OCI-LY7 (cell line): ENCODE measurements at regions not wholly inside any gene's neighbourhood (a gene's known extent, or its start where the extent isn't known, plus 50 kb on each side); places are given as distances from the start of the nearest gene placed in this dataset.

Experiments
- BruUV-seq: library from RNA; stranded (reverse); fragments of 400-500 nt; replicated peaks from 2 replicates; lab custom pipeline; 2021; lab: Mats Ljungman, UMichigan
- CTCF ChIA-PET: fragments of 300-600 bp; sonication (Branson Sonifier 250); formaldehyde crosslinking; loops from one replicate; lab custom pipeline; 2022; ENCODE audit warnings: antibody characterized with exemption; ENCODE audit not compliant: unreplicated experiment; lab: Charles Lee
- POLR2A ChIA-PET: fragments of 300-600 bp; sonication (Branson Sonifier 250); formaldehyde crosslinking; loops from one replicate; lab custom pipeline; 2022; ENCODE audit warnings: antibody characterized with exemption; lab: Charles Lee
- DNase-seq: peaks from one replicate; pipeline ENCODE4 v3.0.0-alpha.2; 2015; ENCODE audit warnings: low spot score
- H2AFZ ChIP-seq: fragments of 200-600 bp; sonication (generic), shearing (Covaris generic); 2 replicates; pipeline ENCODE4 v1.6.1; 2014; ENCODE audit warnings: mild to moderate bottlenecking, antibody characterized with exemption, low read length, moderate library complexity
- H3K27ac ChIP-seq: fragments of 200-600 bp; sonication (generic); 2 replicates; pipeline ENCODE4 v1.5.1; 2014; ENCODE audit warnings: mixed run types, low read depth, mild to moderate bottlenecking, moderate library complexity, low read length, inconsistent platforms; ENCODE audit not compliant: poor library complexity, severe bottlenecking
- H3K36me3 ChIP-seq: fragments of 200-600 bp; sonication (generic); 2 replicates; pipeline ENCODE4 v1.6.1; 2014; ENCODE audit warnings: mild to moderate bottlenecking, antibody characterized with exemption, low read length, moderate library complexity, mixed read lengths; ENCODE audit not compliant: insufficient read depth
- H3K4me1 ChIP-seq: fragments of 200-600 bp; sonication (generic); 2 replicates; pipeline ENCODE4 v1.5.1; 2014; ENCODE audit warnings: mild to moderate bottlenecking, low read length; ENCODE audit not compliant: insufficient read depth, poor library complexity, severe bottlenecking
- H3K4me2 ChIP-seq: fragments of 200-600 bp; sonication (generic); 2 replicates; pipeline ENCODE4 v1.6.1; 2014; ENCODE audit warnings: mild to moderate bottlenecking, low read length
- H3K4me3 ChIP-seq: fragments of 200-600 bp; sonication (generic); 2 replicates; pipeline ENCODE4 v1.5.1; 2014; ENCODE audit warnings: mild to moderate bottlenecking, low read depth, low read length; ENCODE audit not compliant: poor library complexity, severe bottlenecking
- H3K79me2 ChIP-seq: fragments of 200-600 bp; sonication (generic); 2 replicates; pipeline ENCODE4 v1.6.1; 2016; ENCODE audit warnings: low read depth, mild to moderate bottlenecking, low read length, moderate library complexity, mixed read lengths; ENCODE audit not compliant: insufficient read depth
- H3K9me2 ChIP-seq: fragments of 200-600 bp; sonication (generic); 2 replicates; pipeline ENCODE4 v1.6.1; 2016; ENCODE audit warnings: mild to moderate bottlenecking, low read length, mixed read lengths; ENCODE audit not compliant: insufficient read depth
- H3K9me3 ChIP-seq: fragments of 200-600 bp; sonication (generic); 2 replicates; pipeline ENCODE4 v1.6.1; 2014; ENCODE audit warnings: mild to moderate bottlenecking, mixed run types, low read length, mixed read lengths
- H4K20me1 ChIP-seq: fragments of 200-600 bp; sonication (generic); 2 replicates; pipeline ENCODE4 v1.6.1; 2014; ENCODE audit warnings: mild to moderate bottlenecking, antibody characterized with exemption, low read length, moderate library complexity, mixed read lengths; ENCODE audit not compliant: insufficient read depth
- CTCF ChIP-seq: fragments of 200-600 bp; sonication (generic); conservative IDR thresholded peaks from 2 replicates; pipeline ENCODE4 v1.5.1; 2014; ENCODE audit warnings: mild to moderate bottlenecking, antibody characterized with exemption, low read length, moderate library complexity, mixed read lengths
- EZH2phosphoT487 ChIP-seq: fragments of 200-600 bp; sonication (generic); IDR thresholded peaks from 2 replicates; pipeline ENCODE4 v1.6.1; 2018; ENCODE audit warnings: low read depth, borderline replicate concordance, mild to moderate bottlenecking, mixed run types, antibody characterized with exemption, low read length, moderate library complexity, mixed read lengths
- intact Hi-C: fragments of 100-400 bp; cut with micrococcal nuclease; formaldehyde crosslinking; loops from one replicate; pipeline ENCODE4 v1.10.0; 2022; ENCODE audit not compliant: unreplicated experiment

GRCh38 chr2:45170191-45171135, 161.2 kb upstream of the SIX2 start:
- Histone ChIP-seq H3K9me2 (no peaks in the 10 kb centered on the region), H3K36me3 (no peaks in the 10 kb centered on the region), H3K27ac (no peak overlapping the region), H3K79me2 (no peaks in the 10 kb centered on the region), H3K4me2 (no peak overlapping the region), H2AFZ (peak overlapping the region; percentile 58; the same call in 1 of the 2 replicates), H4K20me1 (no peaks in the 10 kb centered on the region), H3K4me3 (no peak overlapping the region), H3K9me3 (no peaks in the 10 kb centered on the region), H3K4me1 (peaks cover 10% of the 10 kb centered on the region)
- ChIA-PET CTCF (no interaction called here), POLR2A (no interaction called here)
- intact Hi-C loops: no loop called here
- no TSS peak for BruUV-seq
- TF ChIP-seq CTCF (no peak), EZH2phosphoT487 (no peak)
- DNase-seq: no peak

GRCh38 chr2:45169339-45170190, 160.3 kb upstream of the SIX2 start:
- H3K9me2 ChIP-seq: no peaks in the 10 kb centered on the region
- CTCF ChIA-PET: no interaction called here
- intact Hi-C loops: no loop called here
- POLR2A ChIA-PET: no interaction called here
- no peak overlapping the region for H3K4me2 ChIP-seq
- no peaks in the 10 kb centered on the region for H3K36me3 ChIP-seq
- no peak for TF ChIP-seq CTCF
- no peak for TF ChIP-seq EZH2phosphoT487
- no peaks in the 10 kb centered on the region for H3K9me3 ChIP-seq
- peaks cover 10% of the 10 kb centered on the region for H3K4me1 ChIP-seq
- no TSS peak for BruUV-seq
- H3K27ac ChIP-seq: no peak overlapping the region
- no peak overlapping the region for H2AFZ ChIP-seq
- no peaks in the 10 kb centered on the region for H4K20me1 ChIP-seq
- no peak overlapping the region for H3K4me3 ChIP-seq
- H3K79me2 ChIP-seq: no peaks in the 10 kb centered on the region
- DNase-seq: no peak
